Hindlimb muscle (tissue), 1 donor: ENCODE measurements at regions not wholly inside any gene's neighbourhood (a gene's known extent, or its start where the extent isn't known, plus 50 kb on each side); places are given as distances from the start of the nearest gene placed in this dataset.

Source experiments
- DNase-seq: peaks from one replicate; pipeline ENCODE4 v3.0.0-alpha.2; 2013

DNA sequence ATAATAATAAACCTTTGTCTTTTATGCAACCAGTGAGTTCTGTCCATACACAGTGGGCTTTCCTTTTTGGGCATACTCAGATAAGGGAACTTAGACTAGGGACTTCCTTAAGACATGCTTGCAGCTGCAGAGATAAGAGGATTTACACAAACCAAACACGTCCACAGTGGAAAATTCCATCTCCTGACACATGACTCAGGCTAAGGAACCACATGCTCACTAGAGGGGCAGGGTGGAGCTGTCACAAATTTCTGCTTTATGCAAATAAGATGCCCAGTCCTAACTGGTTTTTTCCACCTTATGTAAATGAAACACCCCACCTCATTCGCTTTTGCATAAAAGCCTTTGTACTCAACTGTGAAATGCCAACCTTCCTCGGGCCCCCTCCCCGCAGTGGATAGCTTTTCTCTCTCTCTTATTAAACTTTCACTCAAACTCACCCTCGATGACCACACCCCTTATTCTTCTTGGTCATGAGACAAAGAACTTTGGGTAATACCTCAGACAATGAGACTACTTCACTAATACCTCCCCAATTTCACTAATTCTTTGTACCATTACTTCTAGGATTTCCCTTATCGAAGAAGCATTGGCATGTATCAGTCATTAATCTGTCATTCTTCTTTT lies 170.3 kb upstream of the FTMT start:
- no peak for DNase-seq

DNA sequence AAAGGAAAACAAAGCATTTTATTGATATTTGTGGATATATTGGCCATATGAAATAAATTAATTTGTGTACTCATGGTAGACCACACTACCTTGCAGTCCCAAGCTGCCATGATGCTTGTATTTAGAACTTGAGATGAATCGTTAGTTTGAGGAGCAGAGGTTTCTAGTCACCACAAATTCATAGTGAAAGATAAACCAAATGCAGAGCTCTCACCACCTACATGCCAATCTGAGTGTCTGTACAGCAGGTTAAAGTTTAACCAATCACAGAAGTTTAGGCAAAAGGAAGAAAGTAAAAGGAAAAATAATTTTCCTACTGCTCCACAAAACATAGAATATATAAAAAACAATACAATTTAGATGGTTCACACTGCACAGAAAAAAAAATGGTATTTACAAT lies 163.6 kb upstream of the FTMT start:
- DNase-seq = no peak

DNA sequence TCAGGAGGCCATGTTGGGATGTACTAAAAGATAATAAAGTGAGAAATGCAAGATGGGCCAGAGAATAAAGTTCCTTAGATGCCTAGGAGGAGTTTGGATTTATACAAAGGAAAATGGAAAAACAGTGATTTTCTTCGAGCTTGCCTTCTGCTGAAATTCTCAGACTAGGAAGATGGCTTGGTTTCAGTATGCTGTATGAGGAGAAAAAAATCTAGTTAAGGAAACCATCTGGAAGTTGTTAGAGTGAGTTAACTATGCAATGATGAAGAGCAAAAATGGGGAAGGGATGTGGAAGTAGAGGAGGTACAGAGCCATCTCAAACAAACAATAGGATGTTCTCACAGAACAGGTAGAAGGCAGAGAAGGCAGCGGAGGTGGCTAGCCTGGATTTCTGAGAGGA lies 162.9 kb upstream of the FTMT start:
- no peak for DNase-seq

- no peak for DNase-seq
Observed at GRCh38 chr5:121691478-121691877, 160.2 kb upstream of the FTMT start.

- no peak for DNase-seq
Observed at GRCh38 chr5:121692158-121692557, 159.5 kb upstream of the FTMT start.

DNA sequence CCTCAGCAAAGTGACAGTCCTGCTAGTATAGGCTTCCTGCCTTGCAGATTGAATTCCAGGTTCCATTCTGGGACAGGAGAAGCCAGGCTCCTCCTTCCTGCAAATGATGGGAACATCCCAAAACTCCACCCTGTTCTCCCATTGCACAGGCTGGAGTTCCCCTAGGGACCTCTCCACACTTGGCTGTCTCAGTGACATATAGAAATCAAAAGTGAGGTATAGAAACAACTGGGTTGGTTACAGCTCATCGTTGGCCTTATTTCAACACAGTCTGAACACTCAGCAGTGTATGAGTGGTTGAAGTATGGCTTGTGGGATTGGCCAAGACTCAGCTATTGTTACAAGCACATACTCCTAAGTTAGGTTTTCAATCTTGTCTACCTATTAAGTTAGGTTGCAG lies 157.8 kb upstream of the FTMT start:
- DNase-seq = no peak

DNA sequence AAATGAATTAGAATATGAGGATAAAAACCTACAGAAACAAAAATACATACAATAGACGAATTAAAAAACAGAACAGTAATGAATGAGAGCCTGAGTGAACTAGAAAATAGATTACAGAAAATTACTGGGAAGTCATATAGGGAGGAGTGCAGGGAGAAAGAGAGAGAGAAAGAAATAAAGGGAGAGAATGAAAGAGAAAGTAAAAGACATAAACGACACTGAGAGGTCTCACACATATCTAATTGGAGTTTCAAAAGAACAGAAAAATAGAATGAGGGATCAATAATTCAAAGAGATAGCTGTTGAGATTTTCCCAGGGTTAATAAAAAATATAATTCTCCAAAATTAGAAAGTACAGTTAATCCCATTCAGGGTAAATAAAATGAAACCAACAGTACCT lies 156.4 kb upstream of the FTMT start:
- DNase-seq = no peak

GRCh38 chr5:121698690-121699089 lies 153.0 kb upstream of the FTMT start:
- DNase-seq = no peak

DNA sequence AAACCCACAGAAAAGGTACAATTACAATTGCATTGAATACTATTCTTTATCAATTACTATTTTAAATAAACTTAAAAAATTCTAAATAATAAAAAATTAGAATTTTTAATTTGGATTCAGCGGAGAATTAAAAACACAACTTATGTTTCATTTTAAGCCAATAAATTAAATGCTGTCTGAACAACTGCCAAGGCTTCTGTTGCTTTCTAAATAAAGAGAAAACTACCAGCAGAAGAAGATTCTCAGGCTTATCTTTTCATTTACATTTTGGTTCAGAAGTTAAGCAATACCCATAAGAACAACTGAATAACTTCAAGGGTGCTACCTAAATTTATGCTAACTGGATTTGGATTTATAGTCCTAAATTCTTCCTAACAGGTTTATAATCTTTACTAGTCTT lies 150.0 kb upstream of the FTMT start:
- no peak for DNase-seq

GRCh38 chr5:121702682-121703081 lies 149.0 kb upstream of the FTMT start:
- peak; percentile 38 for DNase-seq

- DNase-seq = no peak
Observed at GRCh38 chr5:121704291-121704690, 147.4 kb upstream of the FTMT start.

DNA sequence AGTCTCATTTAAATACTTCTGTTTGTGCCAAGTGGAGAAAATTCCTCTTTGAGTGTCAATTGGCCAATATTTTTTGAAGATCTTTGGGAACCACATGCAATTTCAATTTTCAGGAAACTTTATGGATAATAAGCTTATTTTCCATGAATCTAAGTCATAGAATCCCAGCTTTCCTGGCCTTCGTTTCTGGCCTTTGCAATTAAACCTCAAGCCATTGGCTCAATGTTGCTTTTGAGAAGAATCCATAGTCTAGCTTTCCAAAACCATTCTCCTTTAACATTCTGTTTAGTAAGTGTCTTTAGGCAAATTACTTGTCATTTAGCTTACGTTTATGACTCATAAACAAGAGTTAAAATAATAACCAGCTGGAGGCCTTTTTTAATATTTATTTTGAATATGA lies 145.0 kb upstream of the FTMT start:
- DNase-seq = peak; percentile 71

- no peak for DNase-seq
Observed at GRCh38 chr5:121707178-121707577, 144.5 kb upstream of the FTMT start.

GRCh38 chr5:121711416-121711815 lies 140.3 kb upstream of the FTMT start:
- DNase-seq = no peak

DNA sequence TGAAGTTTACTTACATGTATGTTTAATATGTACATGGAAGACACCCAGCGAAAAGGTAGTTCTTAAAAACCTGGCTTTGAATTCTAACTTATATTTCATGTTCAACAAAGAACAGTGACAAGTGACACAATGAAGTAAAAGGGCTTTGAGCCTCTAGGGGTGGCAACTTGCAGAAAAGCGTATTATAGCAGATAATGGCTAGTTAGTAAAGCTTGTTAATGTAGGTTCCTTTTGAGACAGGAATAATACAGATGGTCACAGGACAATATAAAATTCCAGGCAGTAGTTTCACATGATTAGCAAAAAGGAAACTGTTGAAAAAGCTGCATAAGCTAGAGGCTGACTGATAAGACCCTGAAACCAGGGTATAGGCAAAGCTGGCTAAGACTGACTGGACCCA lies 132.4 kb upstream of the FTMT start:
- no peak for DNase-seq

DNA sequence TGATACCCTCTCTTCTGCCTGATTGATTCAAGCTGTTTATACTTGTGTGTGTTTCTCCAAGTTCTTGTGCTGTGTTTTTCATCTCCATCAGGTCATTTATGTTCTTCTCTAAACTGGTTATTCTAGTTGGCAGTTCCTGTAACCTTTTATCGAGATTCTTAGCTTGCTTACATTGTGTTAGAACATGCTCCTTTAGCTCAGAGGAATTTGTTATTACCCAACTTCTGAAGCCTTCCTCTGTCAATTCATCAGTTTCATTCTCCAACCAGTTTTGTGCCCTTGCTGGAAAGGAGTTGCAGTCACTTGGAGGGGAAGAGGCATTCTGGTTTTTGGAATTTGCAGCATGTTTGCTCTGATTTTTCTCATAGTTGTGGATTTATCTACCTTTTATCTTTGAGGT lies 126.2 kb upstream of the FTMT start:
- no peak for DNase-seq

- DNase-seq = peak; percentile 47
Observed at GRCh38 chr5:121726991-121727390, 124.7 kb upstream of the FTMT start.

GRCh38 chr5:121731377-121731776 lies 120.3 kb upstream of the FTMT start:
- no peak for DNase-seq

- DNase-seq = no peak
Observed at GRCh38 chr5:121735618-121736017, 116.1 kb upstream of the FTMT start.

DNA sequence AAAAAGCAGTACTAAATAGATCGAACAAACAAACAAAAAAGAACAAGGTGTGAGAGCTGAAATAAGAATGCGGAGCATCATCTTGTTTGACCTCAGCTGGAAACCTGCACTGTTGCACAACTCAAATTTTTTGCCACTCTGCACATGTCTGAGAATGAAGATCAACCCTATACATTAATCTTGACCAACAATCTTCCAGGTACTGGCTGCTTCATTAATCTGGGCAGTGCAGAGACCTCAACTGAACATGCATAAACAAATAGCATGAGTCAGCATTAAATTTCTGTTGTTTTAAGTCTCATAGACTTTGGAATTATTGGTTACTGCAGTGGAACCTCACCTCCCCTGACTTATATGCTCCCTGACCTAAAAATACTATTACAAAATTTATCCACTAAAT lies 114.6 kb upstream of the FTMT start:
- DNase-seq = no peak

GRCh38 chr5:121741156-121741555 lies 110.5 kb upstream of the FTMT start:
- no peak for DNase-seq

GRCh38 chr5:121744577-121744976 lies 107.1 kb upstream of the FTMT start:
- no peak for DNase-seq

GRCh38 chr5:121745407-121745806 lies 106.3 kb upstream of the FTMT start:
- DNase-seq = no peak

- DNase-seq = no peak
Observed at GRCh38 chr5:121746763-121747162, 104.9 kb upstream of the FTMT start.

GRCh38 chr5:121748686-121749085 lies 103.0 kb upstream of the FTMT start:
- peak; percentile 11 for DNase-seq
